ENCODE measurements at regions not wholly inside any gene's neighbourhood (a gene's known extent, or its start where the extent isn't known, plus 50 kb on each side); places are given as distances from the start of the nearest gene placed in this dataset.

DNA sequence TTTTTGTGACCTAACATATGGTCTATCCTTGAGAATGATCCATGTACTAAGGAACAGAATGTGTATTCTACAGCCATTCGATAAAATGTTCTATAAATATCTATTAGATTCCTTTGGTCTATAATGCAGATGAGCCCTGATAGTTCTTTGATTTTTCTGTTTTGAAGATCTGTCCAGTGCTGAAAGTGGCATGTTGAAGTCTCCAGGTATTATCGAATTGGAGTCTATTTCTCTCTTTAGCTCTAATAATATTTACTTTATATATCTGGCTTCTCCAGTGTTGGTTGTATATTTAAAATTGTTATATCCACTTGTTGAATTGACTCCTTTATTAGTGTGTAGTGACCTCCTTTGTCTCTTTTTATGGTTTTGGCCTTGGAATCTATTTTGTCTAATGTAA is 377.9 kb downstream of the ARL6IP6 start:
- DNase-seq, result no peak

DNA sequence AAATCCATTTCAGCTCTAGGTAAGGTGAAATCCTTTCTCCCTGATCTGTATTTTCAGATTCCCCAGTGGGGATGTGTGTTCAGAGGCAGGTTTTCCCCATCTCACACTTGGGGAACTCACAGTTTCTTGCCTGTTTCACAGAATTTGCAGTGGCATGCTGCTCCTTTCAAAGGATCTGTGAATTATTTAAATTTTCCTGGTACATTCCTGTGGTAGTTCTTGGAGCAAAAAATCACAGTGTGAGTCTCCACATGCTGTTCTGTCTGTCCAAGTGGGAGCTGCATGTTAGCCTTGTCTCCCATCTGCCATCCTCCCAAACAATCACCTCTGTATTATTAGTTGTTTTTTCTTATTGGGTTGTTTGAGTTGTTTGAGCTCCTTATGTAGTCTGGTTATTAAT is 372.9 kb downstream of the ARL6IP6 start:
- DNase-seq, result no peak

DNA sequence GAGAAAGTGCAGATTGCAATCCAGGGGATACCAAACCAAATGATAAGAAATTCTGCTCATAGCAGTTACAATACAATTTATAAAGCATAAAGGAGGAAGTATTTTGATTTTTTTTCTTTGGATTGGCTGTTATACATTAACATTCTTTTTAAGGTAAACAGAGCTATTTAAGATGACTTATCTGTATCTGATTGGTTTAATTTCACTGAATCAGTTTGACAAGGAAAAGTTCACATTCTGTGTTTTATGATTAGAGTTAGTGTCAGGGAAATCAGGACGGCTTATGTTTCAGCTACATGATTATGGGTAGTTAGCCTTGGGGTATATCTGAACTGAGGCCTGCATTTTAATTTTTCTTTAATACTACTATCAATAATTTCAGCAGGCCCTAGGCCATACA is 360.9 kb downstream of the ARL6IP6 start:
- no peak for DNase-seq

DNA sequence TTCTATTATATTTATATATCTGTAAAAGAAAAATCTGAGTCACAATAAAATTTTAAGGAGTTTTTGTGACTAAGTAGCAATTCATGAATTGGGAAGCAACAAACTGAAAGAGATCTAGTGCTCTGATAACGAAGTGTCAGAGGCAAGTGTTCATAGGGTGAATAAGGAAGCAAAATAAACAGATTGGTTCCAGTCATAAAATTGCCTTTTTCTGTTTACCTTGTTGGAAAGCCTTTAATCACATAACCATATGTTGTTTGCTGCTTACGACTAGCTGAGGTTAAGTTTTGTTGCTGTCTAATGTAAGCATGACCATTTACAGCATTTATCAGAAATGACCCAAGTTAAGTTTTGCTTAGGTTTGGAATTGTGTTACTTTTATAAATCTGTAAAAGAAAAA is 358.9 kb downstream of the ARL6IP6 start:
- no peak for DNase-seq

DNA sequence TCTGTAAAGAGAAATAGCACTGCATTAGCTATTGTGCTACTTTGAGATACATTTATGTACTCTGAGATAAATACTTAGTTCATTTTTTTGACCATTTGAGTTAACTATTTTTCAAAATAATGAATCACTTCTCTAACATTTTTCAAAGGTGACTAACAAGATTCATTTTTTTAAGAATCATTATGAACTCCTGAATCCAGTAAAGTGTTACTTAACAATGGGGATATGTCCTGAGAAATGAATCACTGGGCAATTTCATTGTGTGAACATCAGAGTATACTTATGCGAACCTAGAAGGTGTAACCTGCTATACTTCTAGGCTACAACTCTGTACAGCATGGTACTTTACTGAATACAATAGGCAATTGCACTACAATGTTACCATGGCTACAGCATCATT is 355.8 kb downstream of the ARL6IP6 start:
- no peak for DNase-seq

DNA sequence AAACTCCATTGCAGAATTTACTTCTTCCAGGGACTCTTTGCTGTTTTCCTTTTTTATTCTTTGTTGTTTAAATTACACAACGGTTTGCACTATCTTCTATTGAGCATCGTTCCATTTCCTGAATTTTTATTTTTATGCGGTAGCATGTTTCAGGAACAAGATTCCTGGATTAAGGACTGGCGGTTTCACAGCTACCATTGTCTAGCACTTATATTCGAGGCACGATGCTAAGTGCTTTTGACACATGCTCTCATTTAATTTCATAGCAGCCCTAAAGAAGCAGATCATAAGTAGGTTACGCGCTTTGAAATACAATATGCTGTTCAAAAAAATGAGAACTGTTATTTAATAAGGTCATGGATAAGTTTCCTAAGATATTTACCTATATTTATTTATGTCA is 354.4 kb downstream of the ARL6IP6 start:
- DNase-seq, result no peak

DNA sequence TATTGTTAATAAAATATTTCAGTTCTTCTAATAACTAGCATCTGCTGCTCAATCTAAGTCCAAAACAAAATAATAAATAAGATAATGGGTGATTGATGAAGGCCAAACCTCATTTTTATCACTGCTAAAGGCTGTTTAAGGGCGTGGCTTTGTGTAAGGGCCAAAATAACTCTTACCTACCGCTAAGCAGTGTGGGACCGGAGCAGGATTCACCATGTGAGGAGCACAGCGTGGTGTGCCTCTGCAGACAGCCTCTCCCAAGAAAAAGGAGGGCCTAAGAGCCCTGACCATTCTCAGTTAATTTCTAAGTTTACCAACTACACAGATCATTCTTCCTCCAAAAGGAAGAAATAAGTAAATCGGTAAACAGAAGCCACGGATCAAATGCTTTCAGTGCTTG is 353.7 kb downstream of the ARL6IP6 start:
- no peak for DNase-seq

DNA sequence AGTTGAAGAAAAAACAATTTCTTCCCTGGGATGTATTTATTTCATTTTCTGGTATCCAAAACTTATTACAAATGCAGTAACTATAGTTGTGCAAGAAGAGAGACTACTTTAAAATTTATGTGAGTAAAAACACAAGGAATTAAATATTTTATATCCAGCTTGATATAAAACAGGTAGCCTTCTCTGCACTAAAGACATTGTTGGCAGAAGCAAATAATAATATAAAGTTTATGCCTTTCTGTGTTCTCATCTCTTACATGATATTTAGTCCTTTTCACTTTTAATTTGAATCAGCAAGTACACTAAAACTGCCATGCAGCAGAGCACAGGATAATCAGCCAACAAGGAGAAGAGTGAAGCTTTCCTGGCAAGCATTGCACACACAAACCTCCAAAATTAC is 352.7 kb downstream of the ARL6IP6 start:
- DNase-seq, result no peak

DNA sequence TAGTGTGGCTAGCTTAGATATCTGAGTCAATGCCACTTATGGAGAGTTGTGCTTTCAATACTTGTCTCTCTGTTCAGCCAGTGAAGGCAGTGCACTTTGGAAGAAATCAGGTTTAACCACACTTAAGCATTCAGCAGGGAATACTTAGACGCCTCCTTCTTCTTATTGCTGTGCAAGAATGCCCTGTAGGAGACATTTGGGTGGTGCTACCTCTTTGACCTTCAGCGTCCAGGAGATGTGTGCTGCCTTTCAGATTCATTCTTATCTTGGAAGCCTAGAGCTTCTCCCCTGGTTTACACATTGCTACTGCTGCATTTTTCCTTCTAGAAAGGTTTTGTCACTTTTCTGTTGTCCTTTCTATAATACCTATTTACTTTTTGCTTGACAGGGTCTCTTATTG is 350.5 kb downstream of the ARL6IP6 start:
- no peak for DNase-seq

DNA sequence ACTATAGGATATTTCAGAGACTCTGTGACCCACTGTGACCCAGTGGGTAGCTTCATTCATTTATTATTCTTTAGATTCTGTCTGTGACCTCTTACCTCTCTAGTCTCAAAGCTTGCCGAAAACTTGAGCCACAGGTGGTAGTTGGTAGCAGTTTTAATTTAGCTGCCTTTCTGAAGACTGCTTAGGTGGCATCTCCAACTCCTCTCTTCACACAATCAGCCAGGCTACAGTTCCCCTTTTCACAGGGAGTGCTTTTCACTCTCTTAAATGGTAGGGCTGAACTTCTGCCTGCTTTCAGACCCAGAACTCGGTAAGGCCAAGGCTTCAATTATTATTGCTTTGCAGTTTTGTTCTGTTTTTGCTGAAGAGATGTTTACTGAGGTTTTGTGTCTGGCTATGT is 349.6 kb downstream of the ARL6IP6 start:
- DNase-seq, result no peak

DNA sequence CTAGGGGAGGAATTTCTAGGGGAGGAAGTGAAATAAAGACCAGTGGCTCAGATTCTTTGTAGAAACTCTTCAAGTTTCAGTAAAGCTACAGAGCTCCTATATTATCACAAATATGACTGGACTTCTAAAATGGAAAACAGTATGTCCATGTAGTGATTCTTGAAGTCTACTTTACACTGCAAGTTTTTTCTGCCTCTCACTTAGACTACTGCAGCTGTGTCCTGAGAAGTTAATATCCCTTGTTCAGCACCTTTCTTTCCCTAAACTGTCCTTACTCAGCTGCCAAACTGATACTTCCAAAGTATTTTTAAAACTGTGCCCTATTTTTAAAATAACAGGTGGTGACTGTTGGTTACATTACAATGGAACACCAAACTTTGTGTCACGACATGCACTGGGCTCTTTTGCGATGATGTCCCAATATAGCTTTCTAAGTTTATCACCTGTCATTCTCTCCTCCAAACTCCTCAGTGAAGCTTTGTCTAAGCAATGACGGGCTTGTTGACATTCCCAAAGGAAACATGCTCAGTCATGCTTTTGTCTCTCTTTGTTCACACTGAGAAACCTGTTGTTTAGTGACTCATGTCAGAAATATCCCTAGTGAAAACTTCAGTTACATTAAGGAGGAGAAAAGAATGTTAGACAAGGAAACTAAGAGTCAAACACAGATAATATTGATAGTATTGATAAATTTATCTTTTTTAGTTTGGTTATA is 341.1 kb downstream of the ARL6IP6 start:
- no peak for DNase-seq

DNA sequence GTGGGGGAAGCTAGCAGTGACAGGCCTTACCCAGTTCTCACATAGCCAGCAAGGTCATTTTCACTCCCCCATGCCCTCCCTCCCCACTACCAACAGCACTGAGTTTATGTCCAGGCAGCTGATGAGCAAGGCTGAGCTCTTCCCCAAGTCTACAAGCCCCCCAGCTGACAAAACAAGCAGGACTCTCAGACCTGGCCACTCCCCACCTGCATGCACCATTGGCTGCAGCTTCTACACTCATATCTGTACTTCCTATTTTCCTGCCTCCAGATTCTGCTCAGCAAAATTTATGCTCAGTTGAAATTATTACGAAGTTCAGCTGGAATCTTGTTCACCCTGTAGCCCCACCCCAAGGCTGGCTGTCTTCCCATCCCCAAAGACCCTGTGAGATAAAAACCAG is 339.3 kb downstream of the ARL6IP6 start:
- no peak for DNase-seq

DNA sequence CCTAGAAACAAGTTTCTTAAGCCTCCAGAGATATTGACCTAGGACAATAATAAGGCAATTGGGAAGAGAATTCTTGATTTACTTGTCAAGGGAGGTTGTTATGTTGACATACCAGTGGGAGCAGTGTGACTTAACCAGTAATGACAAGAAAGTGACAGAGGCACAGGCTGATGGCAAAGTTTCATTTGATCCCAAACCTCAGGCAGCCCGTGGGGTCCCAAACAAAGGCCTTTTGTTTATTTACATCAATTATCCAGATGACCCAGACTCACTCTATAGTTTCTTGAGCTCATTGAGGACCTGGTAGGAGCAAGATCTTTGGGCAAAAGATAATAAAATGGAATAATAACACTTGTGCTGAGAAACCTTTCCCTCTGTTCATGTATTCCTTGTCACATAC is 336.8 kb downstream of the ARL6IP6 start:
- DNase-seq, result no peak

DNA sequence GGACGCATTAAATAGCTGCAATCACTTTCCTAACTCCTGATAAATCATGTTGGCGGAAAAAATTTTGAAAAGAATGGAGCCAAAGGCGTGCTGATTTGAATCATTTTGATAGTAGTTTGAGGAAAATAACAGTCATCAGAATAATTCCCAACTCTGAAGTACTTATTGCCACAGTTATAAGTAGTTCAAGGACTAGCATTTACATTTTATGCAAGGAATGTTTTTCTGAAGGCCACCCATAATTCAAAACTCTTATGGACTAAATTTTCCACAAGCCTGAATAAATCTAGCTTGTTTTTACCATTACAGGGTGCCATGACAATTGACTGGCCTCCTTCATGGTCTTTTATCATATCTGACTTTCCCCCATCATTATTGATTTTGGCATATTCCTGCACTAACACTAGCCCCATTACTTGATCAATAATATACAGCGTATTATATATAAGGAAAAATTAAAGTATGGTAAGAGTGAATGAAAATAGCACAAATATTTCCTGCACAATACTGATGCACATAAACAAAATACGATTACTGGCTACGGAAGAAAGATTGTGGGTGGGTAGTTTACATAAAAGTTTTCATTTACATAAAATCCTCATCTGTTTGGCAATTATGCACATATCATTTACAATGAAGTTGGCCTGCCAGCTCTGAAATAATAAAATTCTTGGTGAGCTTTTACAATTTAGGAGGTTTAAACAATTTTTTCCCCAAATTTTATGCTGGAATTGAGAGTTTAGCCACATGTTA is 334.6 kb downstream of the ARL6IP6 start:
- DNase-seq, result no peak

DNA sequence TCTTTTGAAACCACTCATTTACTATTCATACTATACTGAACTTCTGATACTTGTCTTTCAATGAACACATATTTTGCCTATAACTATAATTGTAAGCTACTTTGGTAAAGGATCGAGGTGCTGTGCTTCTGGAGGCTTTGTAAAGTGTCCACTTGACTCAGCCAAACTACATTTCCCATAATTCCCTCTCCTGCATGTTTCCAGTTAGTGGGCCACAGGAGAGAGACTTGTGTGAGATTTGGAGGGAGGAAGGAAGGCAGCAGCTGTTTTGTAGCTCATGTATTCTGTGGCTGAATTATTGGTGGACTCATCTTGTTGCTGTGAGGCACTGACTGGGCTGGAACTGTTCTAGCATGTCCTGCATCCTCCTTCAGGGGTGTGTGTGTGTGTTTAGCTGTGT is 328.8 kb downstream of the ARL6IP6 start:
- no peak for DNase-seq

DNA sequence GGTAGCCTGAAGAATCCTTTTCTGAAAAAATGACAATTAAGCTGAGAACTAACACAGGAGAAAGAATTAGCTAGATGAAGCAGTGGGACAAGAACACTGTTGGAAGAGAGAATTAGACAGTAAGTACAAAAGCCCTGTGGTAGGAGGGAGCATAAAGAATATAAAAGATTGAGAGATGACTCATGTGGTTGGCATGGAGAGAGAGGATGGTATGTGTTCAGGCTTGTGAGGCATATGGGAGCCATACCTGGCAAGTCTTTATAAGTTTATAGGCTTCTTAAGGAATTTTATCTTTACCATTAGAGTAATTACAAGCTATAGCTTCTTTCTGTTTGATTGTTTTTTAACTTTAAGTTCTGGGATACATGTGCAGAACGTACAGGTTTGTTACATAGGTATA is 325.0 kb downstream of the ARL6IP6 start:
- no peak for DNase-seq

DNA sequence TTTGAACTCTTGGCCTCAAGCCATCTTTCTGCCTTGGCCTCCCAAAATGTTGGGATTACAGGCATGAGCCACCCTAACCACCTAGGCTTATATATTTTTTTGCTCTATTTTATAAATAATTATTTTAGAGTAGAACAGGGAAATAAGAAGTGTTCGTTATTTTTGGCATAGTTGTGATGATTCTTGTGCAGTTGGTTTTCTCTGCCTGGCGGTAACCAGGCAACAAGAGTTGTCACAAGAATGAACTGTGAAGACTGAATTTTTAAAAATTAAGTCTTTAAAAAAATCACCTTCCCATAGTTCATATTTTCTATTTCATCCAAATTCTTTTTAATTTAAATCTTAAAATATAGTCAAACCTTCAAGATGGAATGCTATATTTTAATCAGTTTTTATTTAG is 310.2 kb downstream of the ARL6IP6 start:
- DNase-seq, result no peak

DNA sequence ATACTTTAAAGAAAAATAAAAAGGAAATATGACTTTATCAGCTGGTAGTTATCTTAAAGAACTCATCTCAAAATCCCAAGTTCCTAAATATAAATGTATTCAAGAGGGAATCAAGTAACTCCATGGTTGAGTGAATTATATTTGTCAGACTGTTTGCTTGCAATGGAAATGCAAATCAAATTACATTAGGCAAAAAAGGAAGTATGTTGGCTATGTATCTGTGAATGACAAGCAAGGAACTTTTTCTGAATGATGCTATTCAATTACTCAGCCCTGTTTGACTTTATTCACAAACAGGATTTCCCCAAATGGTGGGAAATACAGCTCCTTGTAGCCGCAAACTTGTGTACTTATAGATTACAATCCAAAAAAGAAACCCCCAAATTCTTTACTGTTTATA is 309.1 kb downstream of the ARL6IP6 start:
- no peak for DNase-seq

DNA sequence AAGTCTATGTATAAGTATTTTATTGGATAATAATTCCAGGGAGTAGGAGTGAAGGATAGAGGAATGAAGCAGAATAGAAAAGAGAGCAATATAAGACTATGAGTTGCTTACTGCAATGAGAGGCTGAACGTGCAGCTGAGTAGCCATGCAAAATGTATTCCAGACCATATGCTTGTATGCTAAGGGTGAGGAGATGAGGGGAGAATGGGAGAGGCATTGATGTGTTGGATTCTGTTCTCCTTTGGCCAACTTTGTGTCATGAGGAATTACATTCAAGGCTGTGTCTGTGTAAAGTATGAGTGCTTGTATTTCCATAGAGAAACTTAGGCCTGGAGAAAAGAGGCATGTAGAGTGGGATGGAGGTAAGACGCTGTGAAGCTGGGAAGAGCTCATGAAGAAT is 301.8 kb downstream of the ARL6IP6 start:
- DNase-seq, result no peak

DNA sequence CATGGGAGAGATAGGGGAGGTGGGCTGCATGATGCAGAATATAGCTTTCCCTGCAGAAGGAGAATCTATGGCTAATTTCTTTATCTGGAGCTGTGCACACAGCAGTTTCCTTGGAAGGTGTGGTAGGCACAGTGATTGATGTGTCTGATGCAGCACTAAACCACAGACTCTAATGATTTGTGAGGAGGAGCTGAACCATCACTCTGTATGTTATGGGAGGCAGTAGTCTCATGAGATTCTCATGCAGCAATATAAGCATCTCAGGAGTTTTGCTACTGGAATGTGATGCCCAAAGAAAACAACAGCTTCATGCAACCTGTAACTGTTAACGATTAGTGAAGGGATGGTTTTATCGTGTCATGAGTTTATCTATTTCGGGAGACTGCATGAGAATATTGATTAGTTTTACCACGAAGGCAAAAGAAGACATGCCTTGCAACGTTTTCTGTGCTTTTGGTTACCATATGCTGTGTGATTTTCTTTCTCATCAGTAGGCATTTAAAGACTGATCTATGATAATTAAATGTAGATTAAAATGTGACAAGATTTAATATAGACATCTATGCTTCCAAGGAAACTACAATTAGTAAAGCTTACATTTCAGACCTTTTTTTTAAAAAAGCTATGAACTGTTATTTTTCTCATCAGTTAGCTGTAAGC is 286.8 kb downstream of the ARL6IP6 start:
- no peak for DNase-seq

DNA sequence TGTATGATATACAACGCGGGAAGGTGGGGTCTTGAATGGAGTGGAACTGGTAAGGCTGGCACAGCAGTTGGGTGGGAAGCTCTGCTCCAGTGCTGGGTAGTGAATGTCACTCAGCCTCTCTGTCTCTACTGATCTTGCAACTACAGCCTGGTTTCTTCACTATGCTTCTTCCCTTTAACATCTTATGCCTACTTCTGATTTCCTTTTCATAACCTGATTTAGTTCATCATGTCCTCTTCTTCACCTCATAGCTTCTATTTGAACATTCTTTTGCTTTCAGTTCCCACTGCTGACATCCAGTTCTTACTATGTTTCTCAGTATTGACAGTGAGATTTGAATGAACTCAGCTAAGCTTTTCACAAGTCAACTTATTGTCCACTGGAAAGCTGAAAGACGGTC is 286.2 kb downstream of the ARL6IP6 start:
- no peak for DNase-seq

DNA sequence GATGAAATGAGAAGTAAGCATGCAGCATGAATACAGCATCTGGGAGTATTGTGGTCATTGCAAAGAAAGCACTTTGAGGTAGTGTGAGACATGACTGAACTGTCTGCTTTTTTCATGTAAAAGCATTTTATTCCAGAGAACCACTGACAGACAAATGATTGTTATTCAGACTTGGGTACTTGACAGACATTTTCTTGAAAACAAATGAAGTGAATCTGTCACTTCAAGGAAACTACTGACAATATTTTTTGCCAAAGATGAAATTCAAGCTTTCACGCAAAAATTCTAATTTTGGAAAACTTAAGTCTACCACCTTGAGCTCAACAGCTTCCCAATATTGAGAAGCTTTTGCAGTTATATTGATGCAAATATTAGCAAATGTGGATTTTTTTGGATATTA is 255.7 kb downstream of the ARL6IP6 start:
- no peak for DNase-seq

DNA sequence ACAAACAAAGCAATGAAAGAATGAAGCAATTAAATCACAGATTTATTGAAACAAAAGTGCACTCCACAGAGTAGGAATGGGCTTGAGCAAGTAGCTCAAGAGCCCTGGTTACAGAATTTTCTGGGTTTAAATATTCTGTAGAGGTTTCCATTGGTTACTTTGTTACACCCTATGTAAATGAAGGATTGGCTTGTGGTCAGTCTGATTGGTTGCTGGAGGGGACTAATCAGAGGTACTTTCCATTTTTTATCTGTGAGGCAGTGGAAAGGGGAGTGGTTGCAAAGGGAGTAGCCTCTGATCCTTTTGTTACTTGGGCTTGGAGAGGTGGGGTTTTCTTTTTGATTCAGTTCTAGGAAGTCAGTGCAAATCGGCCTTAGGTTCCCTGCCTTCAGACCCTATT is 253.3 kb downstream of the ARL6IP6 start:
- no peak for DNase-seq

DNA sequence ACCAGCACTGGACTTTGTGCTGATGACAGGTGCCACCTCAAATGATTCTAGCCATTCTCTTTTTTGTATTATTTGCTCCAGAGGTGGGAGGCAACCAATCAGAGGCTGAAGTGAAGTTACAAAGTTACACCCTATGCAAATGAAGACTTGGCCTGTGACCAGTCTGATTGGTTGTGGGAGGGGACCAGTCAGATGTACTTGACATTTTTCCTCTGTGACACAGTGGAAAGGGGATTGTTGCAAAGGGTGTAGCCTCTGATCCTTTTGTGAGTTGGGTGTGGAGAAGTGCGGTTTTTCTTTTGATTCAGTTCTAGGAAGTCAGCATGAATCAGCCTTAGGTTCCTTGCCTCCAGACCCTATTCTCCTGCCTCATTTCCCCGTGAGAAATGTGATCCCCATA is 244.0 kb downstream of the ARL6IP6 start:
- DNase-seq, result no peak

Measured in NCI-H2081 treated with DMSO at 0.1 percent for 48 hours (cell line).